ENCODE measurements at regions not wholly inside any gene's neighbourhood (a gene's known extent, or its start where the extent isn't known, plus 50 kb on each side); places are given as distances from the start of the nearest gene placed in this dataset.
"Not testable (repeated sequence)": the region's sequence is repeated elsewhere in the genome, so short reads cannot be mapped to it uniquely, and the experiment has no call there.

- not testable (repeated sequence) for TF ChIP-seq CTCF (conservative IDR thresholded peaks at IDR 0.05; ENCODE audit: low read depth, low read length); EZH2 (IDR thresholded peaks at IDR 0.05; ENCODE audit: borderline replicate concordance, low read depth, low read length, poor library complexity, severe bottlenecking)
Measured at GRCh38 chr10:65429381-65429780, 1496.5 kb upstream of the LRRTM3 start.

Measured in A673 (cell line).